HG03432 (cell line): ENCODE measurements at regions not wholly inside any gene's neighbourhood (a gene's known extent, or its start where the extent isn't known, plus 50 kb on each side); places are given as distances from the start of the nearest gene placed in this dataset.
"Not testable (repeated sequence)": the region's sequence is repeated elsewhere in the genome, so short reads cannot be mapped to it uniquely, and the experiment has no call there.

Experiments
- ATAC-seq: cut with Tn5 transposase; IDR thresholded peaks from one replicate; pipeline ENCODE4 v1.9.1; 2021; ENCODE audit warnings: mild to moderate bottlenecking, moderate library complexity; ENCODE audit not compliant: unreplicated experiment

GRCh38 chr22:48734961-48735360 is 1092.7 kb downstream of the BRD1 start:
- no peak for ATAC-seq

- no peak for ATAC-seq
Measured at GRCh38 chr22:48734359-48734758, 1093.3 kb downstream of the BRD1 start.

- ATAC-seq = no peak
Measured at GRCh38 chr22:48729499-48730171, 1098.0 kb downstream of the BRD1 start.

GRCh38 chr22:48727454-48728058 is 1100.1 kb downstream of the BRD1 start:
- no peak for ATAC-seq

GRCh38 chr22:48724899-48725298 is 1102.8 kb downstream of the BRD1 start:
- no peak for ATAC-seq

GRCh38 chr22:48722661-48723060 is 1105.0 kb downstream of the BRD1 start:
- no peak for ATAC-seq

GRCh38 chr22:48721395-48721669 is 1106.3 kb downstream of the BRD1 start:
- ATAC-seq = no peak

- no peak for ATAC-seq
Measured at GRCh38 chr22:48720662-48721394, 1106.8 kb downstream of the BRD1 start.

GRCh38 chr22:48719978-48720661 is 1107.6 kb downstream of the BRD1 start:
- no peak for ATAC-seq

GRCh38 chr22:48718818-48719500 is 1108.7 kb downstream of the BRD1 start:
- no peak for ATAC-seq

GRCh38 chr22:48717883-48718817 is 1109.5 kb downstream of the BRD1 start:
- no peak for ATAC-seq

- no peak for ATAC-seq
Measured at GRCh38 chr22:48717076-48717810, 1110.4 kb downstream of the BRD1 start.

- not testable (repeated sequence) for ATAC-seq
Measured at GRCh38 chr22:48716154-48716553, 1111.5 kb downstream of the BRD1 start.

- no peak for ATAC-seq
Measured at GRCh38 chr22:48715511-48715910, 1112.2 kb downstream of the BRD1 start.

GRCh38 chr22:48714231-48714630 is 1113.4 kb downstream of the BRD1 start:
- ATAC-seq = no peak

GRCh38 chr22:48713272-48714205 is 1114.1 kb downstream of the BRD1 start:
- no peak for ATAC-seq

GRCh38 chr22:48712558-48713271 is 1115.0 kb downstream of the BRD1 start:
- ATAC-seq = no peak

GRCh38 chr22:48711669-48712068 is 1116.0 kb downstream of the BRD1 start:
- no peak for ATAC-seq
